ENCODE measurements at regions not wholly inside any gene's neighbourhood (a gene's known extent, or its start where the extent isn't known, plus 50 kb on each side); places are given as distances from the start of the nearest gene placed in this dataset.

DNA sequence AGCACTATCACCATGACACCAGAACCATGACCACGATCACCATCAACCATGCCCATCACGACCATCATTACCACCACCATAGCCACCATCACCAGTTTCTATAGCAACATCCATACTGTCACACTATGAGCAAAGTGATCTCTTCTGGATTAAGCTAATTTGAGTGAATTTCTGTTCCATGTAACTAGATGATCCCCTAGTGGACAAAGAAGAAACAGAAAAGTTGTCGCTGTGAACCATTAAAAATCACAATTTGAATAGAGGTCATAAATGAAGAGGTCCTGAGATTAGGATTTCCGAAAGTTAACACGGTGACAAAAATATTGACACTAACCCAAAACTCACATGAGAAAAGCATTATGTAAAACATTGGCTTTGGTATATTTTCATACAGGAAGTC is 77.6 kb downstream of the CLRN3 start:
- 55 to 74% (median 60%) methylated on average over 5 of the region's 5 CpGs for WGBS, 3 donors

GRCh38 chr10:127824826-127825225 is 67.9 kb downstream of the CLRN3 start:
- Histone ChIP-seq H3K4me1 (ENCODE audit: insufficient read depth) (no peaks in the 10 kb centered on the region), H3K4me3 (no peak overlapping the region), H3K27me3 (no peaks in the 10 kb centered on the region), H3K36me3 (no peaks in the 10 kb centered on the region), H3K9me3 (peaks cover 0 to 3% of the 10 kb centered on the region in 2 donors), H3K27ac (no peak overlapping the region)
- whole genome bisulfite sequencing, 3 donors = 89 to 95% (median 93%) methylated on average over 2 of the region's 2 CpGs
- no peak for DNase-seq
- TF ChIP-seq EP300 (IDR thresholded peaks at IDR 0.05) (no peak), POLR2A (IDR thresholded peaks at IDR 0.05) (no peak), CTCF (IDR thresholded peaks at IDR 0.05) (no peak)
- intact Hi-C loops (cut with DNase I) = no loop called here

More for the DNA sequence above, 77.6 kb downstream of the CLRN3 start:
- intact Hi-C loops (cut with DNase I) = no loop called here
- Histone ChIP-seq H3K4me3 (no peak overlapping the region), H3K4me1 (ENCODE audit: insufficient read depth) (no peaks in the 10 kb centered on the region), H3K27ac (no peak overlapping the region), H3K36me3 (no peaks in the 10 kb centered on the region), H3K9me3 (no peaks in the 10 kb centered on the region), H3K27me3 (no peaks in the 10 kb centered on the region)
- no peak for DNase-seq
- TF ChIP-seq POLR2A (IDR thresholded peaks at IDR 0.05) = no peak
- TF ChIP-seq CTCF (IDR thresholded peaks at IDR 0.05) = peak in 1 of 3 donors; percentile 16

GRCh38 chr10:127826154-127826725 is 66.5 kb downstream of the CLRN3 start:
- no peaks in the 10 kb centered on the region for H3K36me3 ChIP-seq
- no peak overlapping the region for H3K27ac ChIP-seq
- 82 to 90% (median 87%) methylated on average over 10 of the region's 10 CpGs for WGBS, 3 donors
- no peaks in the 10 kb centered on the region for H3K4me1 ChIP-seq (ENCODE audit: insufficient read depth)
- H3K9me3 ChIP-seq = peaks cover 0 to 3% of the 10 kb centered on the region in 2 donors
- no peak overlapping the region for H3K4me3 ChIP-seq
- intact Hi-C loops (cut with DNase I) = no loop called here
- TF ChIP-seq EP300 (IDR thresholded peaks at IDR 0.05) = no peak
- TF ChIP-seq CTCF (IDR thresholded peaks at IDR 0.05) = no peak
- TF ChIP-seq POLR2A (IDR thresholded peaks at IDR 0.05) = no peak
- no peaks in the 10 kb centered on the region for H3K27me3 ChIP-seq
- DNase-seq = no peak

DNA sequence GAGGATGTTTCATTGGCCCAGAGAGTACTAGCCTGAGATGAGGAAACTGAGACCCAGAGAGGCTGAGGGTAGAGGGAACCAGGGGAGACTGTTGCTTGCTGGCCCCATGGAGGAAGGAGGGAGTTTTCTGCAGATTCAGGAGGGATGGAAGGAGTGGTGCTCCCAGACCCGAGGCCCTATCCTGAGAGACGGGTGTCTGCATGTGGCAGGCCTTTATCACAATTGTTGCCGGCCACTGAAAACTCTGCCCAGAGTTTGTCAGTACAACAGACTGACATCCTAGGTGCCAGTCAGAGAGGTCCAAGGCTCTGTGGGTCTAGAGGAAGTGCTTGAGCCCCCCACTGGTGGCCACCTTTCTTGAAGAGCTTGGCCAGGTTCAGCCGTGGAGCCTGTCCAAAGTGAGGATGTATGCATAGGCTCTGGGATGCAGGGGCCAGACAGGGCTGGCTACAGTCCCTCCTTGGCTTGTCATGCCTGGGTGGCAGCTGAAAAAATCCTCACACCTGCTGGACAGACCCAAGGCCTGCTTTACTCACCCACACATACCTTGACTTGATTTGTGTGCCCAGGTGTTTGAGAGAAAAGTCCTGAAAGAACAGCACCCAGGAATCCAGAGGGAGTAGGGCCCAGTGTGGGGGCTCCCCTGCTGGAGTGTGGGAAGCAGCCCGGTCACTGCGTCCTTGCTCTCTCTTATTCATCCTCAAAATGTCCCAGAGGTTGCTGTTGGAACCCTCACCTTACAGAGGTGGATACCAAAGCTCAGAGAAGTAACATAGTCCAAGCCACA is 65.2 kb downstream of the CLRN3 start:
- Histone ChIP-seq H3K4me1 (ENCODE audit: insufficient read depth) (peaks cover 4% of the 10 kb centered on the region), H3K36me3 (no peaks in the 10 kb centered on the region), H3K9me3 (peaks cover 0 to 2% of the 10 kb centered on the region in 2 donors), H3K27ac (no peak overlapping the region), H3K4me3 (no peak overlapping the region), H3K27me3 (no peaks in the 10 kb centered on the region)
- DNase-seq = no peak
- intact Hi-C loops (cut with DNase I) = no loop called here
- 71 to 83% (median 78%) methylated on average over 6 of the region's 6 CpGs for WGBS, 3 donors
- TF ChIP-seq EP300 (IDR thresholded peaks at IDR 0.05) (no peak), POLR2A (IDR thresholded peaks at IDR 0.05) (no peak), CTCF (IDR thresholded peaks at IDR 0.05) (no peak)
